NCI-H1694 (cell line): ENCODE measurements at regions not wholly inside any gene's neighbourhood (a gene's known extent, or its start where the extent isn't known, plus 50 kb on each side); places are given as distances from the start of the nearest gene placed in this dataset.

Experiments
- DNase-seq: peaks from one replicate; lab custom pipeline; 2025; lab: John Stamatoyannopoulos, UW

DNA sequence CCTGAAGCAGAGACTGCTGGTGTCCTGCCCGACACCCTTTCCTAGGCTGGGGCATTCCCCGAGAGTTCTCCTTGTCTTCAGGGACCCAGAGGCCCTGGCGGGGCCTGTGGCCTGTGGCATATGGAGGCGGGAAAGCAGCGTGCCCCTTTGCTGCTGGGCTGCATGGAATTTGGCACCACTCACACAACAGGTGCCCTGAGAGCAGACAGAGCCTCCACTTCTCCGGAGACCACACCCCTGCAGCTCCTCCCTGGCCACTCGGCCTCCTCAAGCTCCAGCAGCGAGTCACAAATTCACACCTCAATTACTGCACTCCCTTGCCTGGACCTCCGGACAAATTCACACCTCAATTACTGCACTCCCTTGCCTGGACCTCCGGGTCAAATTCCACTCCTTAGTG is 1375.2 kb downstream of the TBC1D22A start:
- DNase-seq, result no peak

DNA sequence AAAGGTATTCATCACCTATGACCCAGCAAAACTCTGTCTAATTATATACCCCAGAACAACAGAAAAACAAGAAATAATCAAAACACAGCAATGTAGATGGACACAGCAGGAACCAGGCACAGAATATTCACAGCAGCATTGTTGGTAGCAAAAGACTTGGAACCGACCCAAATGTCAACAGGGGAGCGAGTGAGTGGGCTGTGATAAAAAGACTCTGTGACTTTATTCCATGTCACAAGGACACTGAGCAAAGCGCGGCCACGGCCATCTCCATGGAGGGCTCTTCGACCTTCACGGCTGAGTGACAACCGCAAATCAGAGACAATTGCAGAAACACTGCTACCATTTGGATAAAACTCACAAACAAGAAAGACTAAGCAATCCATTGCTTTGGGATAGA is 1373.1 kb downstream of the TBC1D22A start:
- no peak for DNase-seq

GRCh38 chr22:48125416-48125815 is 1363.0 kb downstream of the TBC1D22A start:
- no peak for DNase-seq

DNA sequence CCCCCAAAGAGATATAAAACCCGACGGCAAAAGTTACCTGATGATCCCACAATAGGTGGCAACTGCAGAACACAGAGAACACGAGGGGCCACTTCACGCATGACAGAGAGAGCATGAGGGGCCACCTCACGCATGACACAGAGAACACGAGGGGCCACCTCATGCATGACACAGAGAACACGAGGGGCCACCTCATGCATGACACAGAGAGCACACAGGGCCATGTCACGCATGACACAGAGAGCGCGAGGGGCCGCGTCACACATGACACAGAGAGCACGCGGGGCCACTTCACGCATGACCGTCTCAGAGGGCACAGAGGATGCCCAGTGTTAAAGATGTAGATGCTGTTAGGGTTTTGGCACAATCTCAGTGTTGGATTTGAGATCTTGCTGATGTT is 1359.5 kb downstream of the TBC1D22A start:
- no peak for DNase-seq

GRCh38 chr22:48118654-48119053 is 1356.2 kb downstream of the TBC1D22A start:
- no peak for DNase-seq

DNA sequence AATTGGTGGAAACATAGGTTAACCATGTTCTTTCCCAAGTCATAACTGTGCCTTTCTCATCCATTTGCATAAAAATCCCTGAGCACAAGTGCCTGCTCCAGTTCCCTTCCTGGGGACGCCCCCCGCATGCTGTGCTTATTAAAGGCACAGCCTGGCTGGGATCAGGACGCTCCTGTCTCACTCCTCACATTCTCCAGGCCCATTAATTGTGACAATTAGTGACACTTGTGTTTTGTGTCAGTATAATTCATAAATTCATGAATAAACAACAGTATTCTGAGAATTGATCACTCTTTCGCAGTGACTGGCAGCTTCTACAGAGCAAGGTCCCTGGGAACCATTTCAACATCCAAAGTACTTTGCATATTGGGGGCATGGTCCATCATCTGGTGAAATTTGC is 1354.4 kb downstream of the TBC1D22A start:
- DNase-seq, result no peak

- DNase-seq, result no peak
These were observed 1350.5 kb downstream of the TBC1D22A start for GRCh38 chr22:48112687-48113521.

DNA sequence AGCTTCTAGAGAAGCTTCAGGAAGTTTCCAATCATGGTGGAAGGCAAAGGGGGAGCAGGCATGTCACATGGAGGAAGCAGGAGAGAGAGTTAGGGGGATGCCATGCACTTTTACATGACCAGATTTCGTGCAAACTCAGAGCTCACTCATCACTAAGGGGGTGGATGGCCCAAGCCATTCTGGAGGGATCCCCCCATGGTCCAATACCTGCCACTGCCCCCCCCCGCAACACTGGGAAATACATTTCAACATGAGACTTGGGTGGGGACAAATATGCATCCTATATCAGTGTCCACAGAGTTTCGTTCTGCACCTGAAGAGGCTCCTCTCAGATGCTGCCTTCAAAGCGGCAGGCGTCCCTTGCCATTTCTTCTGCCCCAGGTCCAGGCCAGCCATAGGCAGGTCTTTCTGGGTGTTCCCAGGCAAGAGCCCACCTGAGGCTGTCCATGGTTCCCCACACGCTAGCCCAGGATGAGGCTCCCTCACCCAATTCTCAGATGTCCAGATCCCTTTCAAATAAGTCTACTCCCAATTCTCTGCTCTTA is 1344.3 kb downstream of the TBC1D22A start:
- DNase-seq, result no peak

- DNase-seq, result no peak
These were observed 1343.8 kb downstream of the TBC1D22A start for GRCh38 chr22:48106215-48106614.

DNA sequence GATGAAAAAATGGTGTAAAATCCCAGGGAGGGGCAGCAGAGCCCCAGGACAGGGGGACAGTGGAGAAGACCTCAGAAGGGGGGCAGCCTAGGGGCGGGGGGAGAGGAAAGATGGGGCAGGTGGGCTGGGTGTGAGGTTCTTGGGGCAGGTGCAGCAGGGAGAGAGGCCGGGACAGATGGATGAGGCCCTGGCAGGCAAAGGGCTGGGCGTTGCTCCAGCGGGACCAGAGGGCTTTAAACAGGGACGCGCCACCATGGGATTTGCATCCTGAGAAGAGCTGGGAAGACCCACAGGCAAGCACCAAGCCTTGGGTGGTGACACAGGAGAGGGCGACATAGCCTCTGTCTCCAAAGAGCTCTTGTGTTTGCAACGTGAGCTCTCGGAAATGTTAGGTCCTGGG is 1342.8 kb downstream of the TBC1D22A start:
- DNase-seq, result peak; percentile 94

- no peak for DNase-seq
These were observed 1342.3 kb downstream of the TBC1D22A start for GRCh38 chr22:48104766-48105165.

DNA sequence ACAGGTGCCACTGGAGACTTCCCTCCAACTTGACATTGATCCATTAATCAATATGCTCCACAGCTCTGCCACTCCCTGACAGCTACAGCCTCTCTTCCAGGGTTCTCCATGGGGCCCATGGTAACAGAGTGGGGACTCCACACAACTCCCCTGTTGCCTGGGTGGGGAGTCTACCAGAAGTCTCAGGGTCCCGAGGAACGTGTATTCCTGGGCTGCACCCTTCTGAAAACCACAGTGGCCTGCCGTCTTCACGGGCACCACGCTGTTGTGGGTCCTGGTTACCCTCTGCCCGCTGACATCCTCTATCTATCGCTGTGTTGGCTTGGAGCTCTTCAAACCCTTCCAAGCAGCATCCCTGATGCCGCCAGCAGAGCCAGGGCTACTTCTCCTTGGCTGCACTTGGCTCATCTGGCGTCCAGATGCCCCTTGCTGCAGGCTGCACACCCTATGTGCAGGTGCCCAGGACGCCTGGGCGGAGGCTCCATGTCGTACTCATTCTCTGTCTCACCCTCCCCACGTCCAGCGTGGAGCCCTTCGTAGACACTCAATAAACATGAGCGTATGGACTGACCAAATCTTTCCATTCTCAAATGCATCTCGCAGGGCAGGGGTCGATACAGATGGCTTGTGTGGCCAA is 1341.8 kb downstream of the TBC1D22A start:
- DNase-seq, result no peak

DNA sequence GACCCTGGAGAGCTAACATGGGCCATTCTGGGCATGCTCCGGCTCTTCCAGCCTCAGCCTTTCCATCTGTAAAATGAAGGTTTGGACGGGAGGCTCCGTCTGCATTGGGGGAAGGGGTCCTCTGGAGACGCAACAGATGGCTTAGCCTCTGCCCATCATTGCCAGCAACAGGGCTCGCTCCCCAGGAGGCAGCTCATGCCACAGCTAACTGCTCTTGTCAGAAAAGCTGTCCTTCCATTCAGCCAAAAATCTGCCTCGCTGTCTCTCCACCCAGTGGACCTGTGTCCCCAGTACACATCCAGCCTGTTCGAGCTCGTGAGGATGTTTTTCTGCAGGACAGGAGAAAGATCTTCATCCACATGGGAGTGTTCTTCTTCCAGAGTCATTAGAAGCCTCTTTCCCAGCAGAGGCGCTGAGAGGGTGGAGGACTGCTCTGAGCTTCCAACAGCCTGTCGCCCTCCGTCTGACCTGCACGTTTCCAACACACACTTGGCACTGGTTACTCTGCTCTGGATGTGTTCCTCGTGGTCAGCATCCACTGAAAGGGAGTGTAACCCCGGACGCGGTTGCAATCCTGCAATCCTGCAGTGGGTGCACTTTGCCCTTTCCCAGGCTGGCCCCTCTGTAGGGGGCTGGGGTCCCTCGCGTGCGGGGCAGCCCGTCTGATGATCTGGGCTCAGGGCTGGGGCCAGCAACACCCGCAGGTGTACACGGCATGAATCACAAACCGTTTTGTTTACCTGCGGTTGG is 1340.9 kb downstream of the TBC1D22A start:
- peak; percentile 15 for DNase-seq

DNA sequence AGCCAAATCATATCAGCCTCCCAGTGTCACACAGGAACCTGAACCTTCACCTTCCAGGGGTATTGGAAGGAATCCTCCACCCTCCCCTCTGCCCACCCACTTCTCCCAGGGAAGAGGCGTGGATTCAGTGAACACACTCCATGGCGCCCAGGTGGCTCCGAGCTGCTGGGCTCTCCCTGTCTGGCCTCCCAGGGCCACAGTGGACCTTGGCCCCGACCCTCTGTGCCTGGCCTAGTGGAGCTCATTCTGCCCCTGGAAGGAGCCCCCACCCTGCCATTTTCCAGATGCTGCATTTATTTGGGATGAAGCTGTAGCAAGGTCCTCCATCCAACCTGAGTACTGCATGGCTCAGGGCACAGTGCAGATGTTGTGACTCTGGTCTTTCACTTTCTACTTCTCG is 1340.1 kb downstream of the TBC1D22A start:
- DNase-seq, result no peak

GRCh38 chr22:48101704-48102103 is 1339.3 kb downstream of the TBC1D22A start:
- no peak for DNase-seq

- DNase-seq, result no peak
These were observed 1338.4 kb downstream of the TBC1D22A start for GRCh38 chr22:48100685-48101417.

DNA sequence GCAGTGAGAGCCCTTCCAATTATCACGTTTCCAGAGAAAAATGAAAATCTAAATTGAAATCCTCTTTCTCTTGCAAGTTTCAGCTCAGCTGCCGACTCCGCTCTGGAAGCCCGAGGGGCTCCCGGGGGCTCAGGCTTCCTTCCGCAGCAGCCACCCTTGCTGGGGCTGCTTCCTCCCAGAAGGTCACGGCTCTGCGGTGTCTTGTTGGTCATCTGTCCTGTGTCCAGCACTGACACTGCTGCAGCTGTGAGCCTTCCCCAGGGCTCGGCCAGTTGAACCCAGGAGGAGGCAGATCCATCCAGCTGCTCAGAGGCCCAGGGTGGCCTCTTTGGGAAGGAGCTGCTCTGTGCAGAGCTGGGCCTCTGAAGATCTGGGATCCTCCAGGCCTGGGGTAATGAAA is 1337.2 kb downstream of the TBC1D22A start:
- no peak for DNase-seq

- no peak for DNase-seq
These were observed 1336.8 kb downstream of the TBC1D22A start for GRCh38 chr22:48099251-48099650.

DNA sequence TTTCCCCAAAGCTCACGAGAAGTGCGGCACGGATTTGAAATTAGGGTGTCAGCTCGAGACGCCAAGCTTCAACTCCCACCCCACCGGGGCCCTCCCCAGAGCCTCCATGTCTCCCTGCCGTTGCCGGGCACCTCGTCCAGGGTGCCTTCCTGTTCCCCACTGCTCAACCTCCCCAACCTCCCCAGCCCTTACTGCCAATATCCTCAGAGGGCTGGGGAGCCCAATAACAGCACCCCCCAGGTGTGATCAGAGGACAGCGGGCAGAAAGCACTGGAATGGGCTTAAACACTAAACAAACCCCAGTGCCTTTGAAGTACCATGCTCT is 1336.4 kb downstream of the TBC1D22A start:
- DNase-seq, result no peak

DNA sequence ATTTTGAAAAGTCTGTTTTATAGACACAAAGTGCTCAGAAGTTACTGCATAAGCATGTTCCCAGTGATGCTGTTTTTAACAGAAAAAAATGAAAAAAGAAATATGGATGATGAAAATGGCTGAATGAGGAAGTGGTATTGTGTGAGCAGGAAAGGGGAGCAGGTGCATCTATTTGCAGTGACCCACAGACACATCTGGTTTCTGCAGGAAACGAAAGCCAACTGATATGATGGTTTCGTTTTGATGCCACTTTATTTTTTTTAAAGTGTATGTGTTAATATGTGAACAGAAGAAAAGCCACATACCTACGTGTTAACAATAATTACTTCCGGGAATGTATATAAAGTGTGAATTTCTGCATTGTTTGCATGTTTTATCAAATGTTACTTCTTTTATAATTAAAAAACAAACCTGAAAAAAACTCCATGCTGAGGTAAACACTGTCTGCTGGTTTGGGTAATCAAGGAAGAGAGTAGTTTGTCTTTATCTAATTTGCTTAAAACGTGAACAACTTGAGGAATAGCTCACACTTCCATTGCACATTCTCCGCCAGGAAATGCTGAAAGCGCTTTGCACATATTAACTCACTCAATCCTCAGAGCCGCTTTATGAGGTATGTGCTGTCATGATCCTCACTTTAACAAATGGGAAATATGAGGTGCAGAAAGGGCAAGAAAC is 1335.9 kb downstream of the TBC1D22A start:
- no peak for DNase-seq

GRCh38 chr22:48097723-48098122 is 1335.3 kb downstream of the TBC1D22A start:
- DNase-seq, result no peak
